IMR-90 (cell line): ENCODE measurements at regions not wholly inside any gene's neighbourhood (a gene's known extent, or its start where the extent isn't known, plus 50 kb on each side); places are given as distances from the start of the nearest gene placed in this dataset.
"Not testable (repeated sequence)": the region's sequence is repeated elsewhere in the genome, so short reads cannot be mapped to it uniquely, and the experiment has no call there.

Experiments
- ATAC-seq: fragments of 200-7000 bp; cut with Tn5 transposase; 2 replicates; pipeline ENCODE4 v1.9.1; 2020; ENCODE audit warnings: low read depth, mild to moderate bottlenecking, moderate library complexity
- BruUV-seq: library from RNA; stranded (reverse); fragments of 400-500 nt; replicated peaks from 2 replicates; lab custom pipeline; 2021; lab: Mats Ljungman, UMichigan
- CTCF ChIA-PET: fragments of 300-600 bp; formaldehyde crosslinking; extraction: SDS; loops from one replicate; lab custom pipeline; 2021; ENCODE audit warnings: antibody characterized with exemption; lab: Yijun Ruan, JAX
- POLR2A ChIA-PET: fragments of 300-600 bp; sonication (Branson Sonifier 250); formaldehyde crosslinking; loops from one replicate; lab custom pipeline; 2022; ENCODE audit warnings: antibody characterized with exemption; ENCODE audit not compliant: unreplicated experiment; lab: Charles Lee
- DNase-seq: peaks from one replicate; pipeline ENCODE4 v3.0.0; 2013
- H2AFZ ChIP-seq: replicated peaks from 2 replicates; pipeline ENCODE3; 2013; ENCODE audit warnings: low read length, mild to moderate bottlenecking; ENCODE audit not compliant: poor library complexity
- H2AK5ac ChIP-seq: 2 replicates; pipeline ENCODE4 v1.6.1; 2013; ENCODE audit warnings: low read depth, low read length, inconsistent platforms
- H2AK9ac ChIP-seq: replicated peaks from 2 replicates; pipeline ENCODE3; 2013; ENCODE audit warnings: mild to moderate bottlenecking, low read depth, low read length, moderate library complexity; ENCODE audit not compliant: poor library complexity
- H2BK120ac ChIP-seq: 2 replicates; pipeline ENCODE4 v1.6.1; 2013; ENCODE audit warnings: low read depth, low read length, inconsistent platforms
- H2BK15ac ChIP-seq: 3 replicates; pipeline ENCODE4 v1.6.1; 2013; ENCODE audit warnings: low read depth, low read length, inconsistent platforms
- H2BK20ac ChIP-seq: 2 replicates; pipeline ENCODE4 v1.6.1; 2013; ENCODE audit warnings: low read depth, mild to moderate bottlenecking, inconsistent platforms, low read length, moderate library complexity
- H2BK5ac ChIP-seq: 2 replicates; pipeline ENCODE4 v1.6.1; 2013; ENCODE audit warnings: mild to moderate bottlenecking, low read depth, low read length, inconsistent platforms; ENCODE audit not compliant: poor library complexity, severe bottlenecking
- H3K14ac ChIP-seq: replicated peaks from 2 replicates; pipeline ENCODE4 v1.6.1; 2013; ENCODE audit warnings: low read depth, low read length, inconsistent platforms
- H3K18ac ChIP-seq: 2 replicates; pipeline ENCODE4 v1.6.1; 2013; ENCODE audit warnings: low read depth, low read length, control low read depth
- H3K23ac ChIP-seq: 2 replicates; pipeline ENCODE4 v1.6.1; 2013; ENCODE audit warnings: low read depth, low read length, inconsistent platforms
- H3K27ac ChIP-seq: 2 replicates; pipeline ENCODE4 v1.5.1; 2013; ENCODE audit warnings: mild to moderate bottlenecking, control low read depth, low read length; ENCODE audit not compliant: insufficient read depth
- H3K27me3 ChIP-seq: 2 replicates; pipeline ENCODE4 v1.6.1; 2013; ENCODE audit warnings: low read length; ENCODE audit not compliant: control insufficient read depth, insufficient read depth
- H3K36me3 ChIP-seq: 2 replicates; pipeline ENCODE4 v1.6.1; 2013; ENCODE audit warnings: low read length, mixed read lengths; ENCODE audit not compliant: control insufficient read depth, insufficient read depth
- H3K4ac ChIP-seq: 2 replicates; pipeline ENCODE4 v1.6.1; 2013; ENCODE audit warnings: low read depth, low read length, inconsistent platforms
- H3K4me1 ChIP-seq: 2 replicates; pipeline ENCODE4 v1.6.1; 2013; ENCODE audit warnings: low read length, mixed read lengths; ENCODE audit not compliant: control insufficient read depth, insufficient read depth
- H3K4me2 ChIP-seq: 2 replicates; pipeline ENCODE4 v1.6.1; 2013; ENCODE audit warnings: low read depth, mild to moderate bottlenecking, control low read depth, low read length, moderate library complexity
- H3K4me3 ChIP-seq: 2 replicates; pipeline ENCODE4 v1.5.1; 2013; ENCODE audit warnings: low read depth, mild to moderate bottlenecking, control low read depth, low read length, moderate library complexity; ENCODE audit not compliant: insufficient read depth
- H3K56ac ChIP-seq: 2 replicates; pipeline ENCODE4 v1.6.1; 2013; ENCODE audit warnings: low read length, inconsistent platforms; ENCODE audit not compliant: insufficient read depth; ENCODE audit errors: extremely low read depth
- H3K79me1 ChIP-seq, 2 experiments: 2 replicates each; pipeline ENCODE4 v1.6.1; 2013; ENCODE audit warnings: low read length in 2 of 2, inconsistent platforms in 1 of 2, low read depth in 1 of 2
- H3K9ac ChIP-seq: 2 replicates; pipeline ENCODE4 v1.6.1; 2013; ENCODE audit warnings: low read depth, low read length, control low read depth
- H3K9me1 ChIP-seq: 2 replicates; pipeline ENCODE4 v1.6.1; 2013; ENCODE audit warnings: low read length, inconsistent platforms; ENCODE audit not compliant: insufficient read depth
- H3K9me3 ChIP-seq: 2 replicates; pipeline ENCODE4 v1.6.1; 2013; ENCODE audit warnings: low read length; ENCODE audit not compliant: control insufficient read depth, insufficient read depth
- H4K20me1 ChIP-seq: 2 replicates; pipeline ENCODE4 v1.6.1; 2013; ENCODE audit warnings: low read length, inconsistent platforms; ENCODE audit not compliant: insufficient read depth
- H4K5ac ChIP-seq: 2 replicates; pipeline ENCODE4 v1.6.1; 2013; ENCODE audit warnings: mild to moderate bottlenecking, low read depth, low read length, control low read depth
- H4K8ac ChIP-seq, 2 experiments: 2 replicates each; pipeline ENCODE4 v1.6.1; 2013; ENCODE audit warnings: low read depth in 2 of 2, low read length in 2 of 2, control low read depth in 1 of 2, inconsistent platforms in 1 of 2
- H4K91ac ChIP-seq: 2 replicates; pipeline ENCODE4 v1.6.1; 2013; ENCODE audit warnings: low read depth, low read length, inconsistent platforms; ENCODE audit not compliant: insufficient read depth
- WGBS, 2 experiments: methylation state at CpG; one replicate each; pipeline versions ENCODE4 v1.1.5 to v1.1.7; 2013; ENCODE audit warnings: missing lambda C conversion rate in 2 of 2; ENCODE audit not compliant: insufficient read length in 1 of 2; ENCODE audit errors: extremely low coverage in 2 of 2; 5-methylcytosine and 5-hydroxymethylcytosine counted together
- dilution Hi-C: fragments of 300-500 bp; cut with HindIII; formaldehyde crosslinking; loops from one replicate; pipeline ENCODE4 v1.14.3; 2018; ENCODE audit warnings: low sequenced_read_pairs; ENCODE audit not compliant: unreplicated experiment
- in situ Hi-C: fragments of 300-500 bp; cut with MboI; formaldehyde crosslinking; loops from 3 replicates; pipeline ENCODE4 v1.14.3; 2019; ENCODE audit warnings: low sequenced_read_pairs, inconsistent platforms, mixed read lengths
- intact Hi-C: fragments of 100-400 bp; cut with micrococcal nuclease; formaldehyde crosslinking; loops from 2 replicates; pipeline ENCODE4 v1.10.0; 2022

DNA sequence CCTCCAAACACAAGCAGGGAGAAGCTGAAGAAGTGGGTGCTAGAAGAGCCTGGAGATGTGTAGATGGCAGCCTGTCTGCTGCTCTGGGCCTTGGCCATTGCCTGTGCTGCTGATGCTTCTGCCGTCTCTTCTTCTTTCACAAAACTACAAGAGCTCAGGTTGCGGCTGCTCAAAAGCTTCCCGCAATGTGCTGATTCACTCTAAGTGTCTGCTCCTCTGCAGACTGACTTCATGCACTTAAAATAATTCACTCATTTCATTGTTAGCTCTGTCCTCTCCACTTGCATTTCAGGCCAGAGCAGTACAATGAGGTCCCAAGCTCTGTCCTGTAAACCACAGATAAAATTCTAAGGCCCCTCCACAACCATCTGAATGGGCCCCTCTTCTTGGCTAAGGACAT is 534.2 kb downstream of the KCNJ18 start:
- H4K20me1 ChIP-seq, H3K9ac ChIP-seq, H4K5ac ChIP-seq, H2BK15ac ChIP-seq, H3K56ac ChIP-seq, H3K18ac ChIP-seq, H4K8ac ChIP-seq, BruUV-seq, H3K79me1 ChIP-seq, H3K14ac ChIP-seq, H3K9me1 ChIP-seq, H2BK5ac ChIP-seq, DNase-seq, H2AFZ ChIP-seq, H3K4me1 ChIP-seq, H2AK9ac ChIP-seq, dilution Hi-C loops, CTCF ChIA-PET, intact Hi-C loops, H3K36me3 ChIP-seq, H2AK5ac ChIP-seq, H3K4ac ChIP-seq, H3K27me3 ChIP-seq, H2BK20ac ChIP-seq, in situ Hi-C loops, H3K27ac ChIP-seq, H3K9me3 ChIP-seq, POLR2A ChIA-PET, H4K91ac ChIP-seq, ATAC-seq, H3K4me2 ChIP-seq, H2BK120ac ChIP-seq, H3K4me3 ChIP-seq, H3K23ac ChIP-seq: not testable (repeated sequence)
- WGBS, 2 experiments = 60% methylated on average over 1 of the region's 3 CpGs; no CpG with 5 or more reads in 1 of the 2 experiments

DNA sequence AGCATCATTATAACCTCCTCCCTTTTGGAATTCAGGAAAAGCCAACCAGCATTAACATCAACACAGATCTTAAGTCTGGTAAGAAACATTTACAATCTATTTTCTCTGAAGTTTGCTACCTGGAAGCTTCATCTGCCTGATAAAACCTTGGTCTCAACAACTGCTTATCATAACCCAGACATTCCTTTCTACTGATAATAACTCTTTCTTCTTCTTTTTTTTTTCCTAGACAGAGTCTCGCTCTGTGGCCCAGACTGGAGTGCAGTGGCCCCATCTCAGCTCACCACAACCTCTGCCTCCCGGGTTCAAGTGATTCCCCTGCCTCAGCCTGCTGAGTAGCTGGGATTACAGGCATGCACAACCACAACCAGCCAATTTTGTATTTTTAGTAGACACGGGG is 534.6 kb downstream of the KCNJ18 start:
- H2AK5ac ChIP-seq, H3K9me3 ChIP-seq, H3K27me3 ChIP-seq, H4K5ac ChIP-seq, H2BK5ac ChIP-seq, H2BK15ac ChIP-seq, H3K9me1 ChIP-seq, dilution Hi-C loops, in situ Hi-C loops, H4K8ac ChIP-seq, H3K56ac ChIP-seq, H2AK9ac ChIP-seq, BruUV-seq, H3K9ac ChIP-seq, H4K20me1 ChIP-seq, H3K4ac ChIP-seq, H4K91ac ChIP-seq, H3K4me2 ChIP-seq, H3K4me3 ChIP-seq, DNase-seq, H3K36me3 ChIP-seq, CTCF ChIA-PET, intact Hi-C loops, H3K14ac ChIP-seq, H3K23ac ChIP-seq, H2AFZ ChIP-seq, H2BK20ac ChIP-seq, ATAC-seq, POLR2A ChIA-PET, H3K27ac ChIP-seq, H3K79me1 ChIP-seq, H3K4me1 ChIP-seq, H2BK120ac ChIP-seq, H3K18ac ChIP-seq: not testable (repeated sequence)
- WGBS, 2 experiments = no CpG with 5 or more reads among the region's 3 CpGs
